Liver (tissue), 3 donors: ENCODE measurements at regions not wholly inside any gene's neighbourhood (a gene's known extent, or its start where the extent isn't known, plus 50 kb on each side); places are given as distances from the start of the nearest gene placed in this dataset.

ENCODE experiments used
- CTCF ChIP-seq: fragments of 150-350 bp; IDR thresholded peaks from 2 replicates; pipeline ENCODE4 v1.5.1; 2017; ENCODE audit warnings: improper control_type of control experiment, low read depth, low read length; ENCODE audit not compliant: missing input control
- RAD21 ChIP-seq, 2 donors: IDR thresholded peaks; 2 replicates each; pipeline ENCODE4 v1.6.1; 2016; ENCODE audit warnings: antibody characterized with exemption in 2 of 2, mild to moderate bottlenecking in 2 of 2
- donor health status: healthy.
- donor health status: healthy.

GRCh38 chr14:56888274-56888673, 78.0 kb upstream of the OTX2 start:
- no peak for TF ChIP-seq CTCF
- TF ChIP-seq RAD21 (IDR thresholded peaks at IDR 0.05) = no peak
